Prostate gland (tissue), 2 donors: ENCODE measurements at regions not wholly inside any gene's neighbourhood (a gene's known extent, or its start where the extent isn't known, plus 50 kb on each side); places are given as distances from the start of the nearest gene placed in this dataset.

ENCODE experiments used
- DNase-seq: peaks from one replicate; pipeline ENCODE4 v3.0.0-alpha.2; 2019; ENCODE audit warnings: low spot score
- H3K27ac ChIP-seq, 2 donors: fragments of 200-600 bp; sonication (generic); 2 replicates each; pipeline ENCODE4 v1.5.1; 2017 to 2019
- H3K27me3 ChIP-seq: fragments of 200-600 bp; sonication (generic); replicated peaks from 2 replicates; pipeline ENCODE4 v1.5.1; 2019; ENCODE audit not compliant: insufficient read depth
- H3K36me3 ChIP-seq, 2 donors: fragments of 200-600 bp; sonication (generic); 1 replicate in 1 of 2; 2 replicates in 1 of 2; pipeline versions ENCODE4 v1.5.1 to v1.8.1; 2017 to 2019
- H3K4me1 ChIP-seq: fragments of 200-600 bp; sonication (generic); replicated peaks from 2 replicates; pipeline ENCODE4 v1.5.1; 2019
- H3K4me3 ChIP-seq, 2 donors: fragments of 200-600 bp; sonication (generic); 2 replicates each; pipeline ENCODE4 v1.5.1; 2017 to 2019
- H3K9me3 ChIP-seq: fragments of 200-600 bp; sonication (generic); 2 replicates; pipeline ENCODE4 v1.5.1; 2017
- POLR2A ChIP-seq: fragments of 450-650 bp; IDR thresholded peaks from one replicate; pipeline ENCODE4 v1.6.1; 2016; ENCODE audit warnings: antibody characterized with exemption, mild to moderate bottlenecking
- POLR2AphosphoS5 ChIP-seq: sonication (generic); formaldehyde crosslinking; IDR thresholded peaks from one replicate; pipeline ENCODE4 v1.6.1; 2017; ENCODE audit warnings: antibody characterized with exemption
- WGBS: methylation state at CpG from one replicate; pipeline ENCODE4 v1.1.5; 2018; 5-methylcytosine and 5-hydroxymethylcytosine counted together
- intact Hi-C: fragments of 100-400 bp; cut with DNase I; formaldehyde crosslinking; loops from one replicate; pipeline ENCODE4 v1.14.2; 2022
- TF ChIP-seq, protein P1 (sequence below), 4 experiments: fragments of 200-600 bp in 2 of 4; fragments of 450-650 bp in 2 of 4; sonication (generic) in 2 of 4; IDR thresholded peaks; 1 replicate in 3 of 4; 2 replicates in 1 of 4; pipeline ENCODE4 v1.5.1; 2016 to 2019; ENCODE audit warnings: antibody characterized with exemption in 4 of 4, mild to moderate bottlenecking in 2 of 4, moderate library complexity in 2 of 4

DNA sequence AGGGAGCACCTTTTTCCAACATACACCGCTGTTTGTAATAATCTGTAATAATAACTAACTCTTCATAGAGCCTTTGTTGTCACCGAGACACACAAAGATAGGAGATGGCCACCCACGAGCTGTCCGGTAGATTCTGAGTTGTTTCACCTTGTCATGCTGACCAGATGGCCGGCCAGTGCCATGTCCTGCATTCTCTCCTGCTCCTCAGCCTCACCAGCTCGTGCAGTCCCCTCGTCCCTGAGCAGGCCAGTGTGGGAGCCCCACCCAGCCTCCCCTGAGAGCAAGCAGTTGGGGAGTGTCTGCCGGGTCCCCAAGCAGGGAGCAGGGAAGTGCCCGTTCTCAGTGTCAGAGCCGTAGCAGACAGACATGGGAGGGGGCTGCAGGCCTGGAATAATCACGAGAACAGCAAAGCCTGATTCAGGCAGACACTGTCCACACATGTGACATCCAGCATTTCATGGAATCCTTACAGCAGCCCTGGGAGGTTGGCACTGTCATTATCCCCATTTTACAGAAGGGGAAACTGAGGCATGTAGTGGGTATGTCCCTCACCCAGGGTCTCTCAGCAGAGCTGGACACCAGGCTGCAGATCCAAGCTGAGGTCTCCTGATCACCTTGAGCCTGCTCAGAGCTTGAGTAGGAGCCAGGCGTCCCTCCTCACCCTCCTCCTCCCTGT is 178.5 kb upstream of the CIBAR2 start:
- TF ChIP-seq POLR2A: no peak
- Histone ChIP-seq H3K9me3 (no peaks in the 10 kb centered on the region), H3K4me1 (no peaks in the 10 kb centered on the region), H3K4me3 (no peak overlapping the region), H3K27me3 (no peaks in the 10 kb centered on the region), H3K27ac (no peak overlapping the region), H3K36me3 (no peaks in the 10 kb centered on the region)
- intact Hi-C loops: no loop called here
- WGBS: 87% methylated on average over 12 of the region's 12 CpGs
- DNase-seq: no peak

DNA sequence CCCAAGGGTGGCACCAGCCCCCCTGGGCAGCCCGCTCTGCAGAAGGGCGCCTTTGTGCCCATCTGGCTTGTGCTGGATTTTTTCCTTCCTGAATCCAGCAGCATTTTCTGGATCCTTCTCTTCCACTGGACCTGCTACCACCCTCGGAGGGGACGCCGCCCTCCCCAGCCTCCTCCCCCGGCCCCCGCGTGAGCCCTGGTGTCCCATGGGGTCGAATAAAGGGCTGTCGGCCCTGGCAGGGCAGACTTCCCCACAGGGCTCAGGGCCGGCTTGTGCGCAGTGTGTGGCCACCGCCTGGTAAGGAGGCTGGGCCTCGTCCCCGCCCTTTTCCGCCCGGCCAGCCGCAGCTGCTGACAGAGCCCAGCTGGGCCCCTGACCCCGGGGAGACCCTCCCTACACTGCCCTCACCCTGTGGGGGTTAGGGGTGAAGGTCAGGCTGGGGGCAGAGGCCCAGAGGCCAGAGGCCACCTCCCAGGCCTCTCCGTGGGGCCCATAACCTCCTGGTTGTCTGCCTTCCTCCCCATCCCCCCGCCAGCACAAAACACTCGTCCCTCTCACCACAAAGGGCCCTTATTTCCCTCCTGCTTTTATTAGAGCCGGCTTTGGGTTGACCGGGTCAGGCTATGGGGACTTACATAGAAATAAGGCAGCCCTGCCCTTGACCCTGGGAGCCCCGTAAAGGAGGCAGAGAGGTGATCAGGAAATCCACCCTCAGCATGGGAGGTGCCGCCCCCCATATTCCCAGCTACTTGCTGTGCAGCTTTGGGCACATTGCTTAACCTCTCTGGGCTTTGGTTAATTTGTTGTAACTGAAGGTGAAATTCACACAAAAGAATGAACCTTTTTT is 179.3 kb upstream of the CIBAR2 start:
- Histone ChIP-seq H3K27me3 (no peaks in the 10 kb centered on the region), H3K9me3 (no peaks in the 10 kb centered on the region), H3K4me1 (no peaks in the 10 kb centered on the region), H3K4me3 (no peak overlapping the region), H3K36me3 (no peaks in the 10 kb centered on the region), H3K27ac (no peak overlapping the region)
- intact Hi-C loops: no loop called here
- no peak for DNase-seq
- TF ChIP-seq POLR2A (no peak), POLR2AphosphoS5 (no peak)
- TF ChIP-seq, protein P1, sequence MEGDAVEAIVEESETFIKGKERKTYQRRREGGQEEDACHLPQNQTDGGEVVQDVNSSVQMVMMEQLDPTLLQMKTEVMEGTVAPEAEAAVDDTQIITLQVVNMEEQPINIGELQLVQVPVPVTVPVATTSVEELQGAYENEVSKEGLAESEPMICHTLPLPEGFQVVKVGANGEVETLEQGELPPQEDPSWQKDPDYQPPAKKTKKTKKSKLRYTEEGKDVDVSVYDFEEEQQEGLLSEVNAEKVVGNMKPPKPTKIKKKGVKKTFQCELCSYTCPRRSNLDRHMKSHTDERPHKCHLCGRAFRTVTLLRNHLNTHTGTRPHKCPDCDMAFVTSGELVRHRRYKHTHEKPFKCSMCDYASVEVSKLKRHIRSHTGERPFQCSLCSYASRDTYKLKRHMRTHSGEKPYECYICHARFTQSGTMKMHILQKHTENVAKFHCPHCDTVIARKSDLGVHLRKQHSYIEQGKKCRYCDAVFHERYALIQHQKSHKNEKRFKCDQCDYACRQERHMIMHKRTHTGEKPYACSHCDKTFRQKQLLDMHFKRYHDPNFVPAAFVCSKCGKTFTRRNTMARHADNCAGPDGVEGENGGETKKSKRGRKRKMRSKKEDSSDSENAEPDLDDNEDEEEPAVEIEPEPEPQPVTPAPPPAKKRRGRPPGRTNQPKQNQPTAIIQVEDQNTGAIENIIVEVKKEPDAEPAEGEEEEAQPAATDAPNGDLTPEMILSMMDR (IDR thresholded peaks at IDR 0.05): no peak
- 80% methylated on average over 24 of the region's 26 CpGs for WGBS

DNA sequence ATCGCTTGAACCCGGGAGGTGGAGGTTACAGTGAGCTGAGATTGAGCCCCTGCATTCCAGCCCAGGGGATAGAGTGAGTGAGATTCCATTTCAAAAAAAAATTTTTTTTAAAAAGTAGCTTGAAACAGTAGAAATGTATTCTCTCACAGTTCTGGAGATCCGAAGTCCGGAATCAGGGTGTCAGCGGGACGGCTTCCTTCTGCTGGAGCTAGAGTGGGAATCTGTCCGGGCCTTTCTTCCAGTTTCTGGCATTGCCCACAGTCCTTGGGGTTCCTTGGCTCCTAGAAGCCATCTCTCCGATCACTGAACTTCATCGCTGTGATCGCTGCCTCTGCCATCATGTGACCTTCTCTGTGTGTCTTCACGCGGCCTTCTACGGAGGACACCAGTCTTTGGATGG is 181.2 kb upstream of the CIBAR2 start:
- WGBS: 93% methylated on average over 13 of the region's 13 CpGs
- TF ChIP-seq POLR2AphosphoS5 (no peak), POLR2A (no peak)
- TF ChIP-seq, protein P1 (IDR thresholded peaks at IDR 0.05): no peak
- H3K4me3 ChIP-seq: no peak overlapping the region
- no peak for DNase-seq
- H3K4me1 ChIP-seq: no peaks in the 10 kb centered on the region
- intact Hi-C loops: no loop called here
- H3K27ac ChIP-seq: no peak overlapping the region
- no peaks in the 10 kb centered on the region for H3K36me3 ChIP-seq
- no peaks in the 10 kb centered on the region for H3K9me3 ChIP-seq
- H3K27me3 ChIP-seq: no peaks in the 10 kb centered on the region

DNA sequence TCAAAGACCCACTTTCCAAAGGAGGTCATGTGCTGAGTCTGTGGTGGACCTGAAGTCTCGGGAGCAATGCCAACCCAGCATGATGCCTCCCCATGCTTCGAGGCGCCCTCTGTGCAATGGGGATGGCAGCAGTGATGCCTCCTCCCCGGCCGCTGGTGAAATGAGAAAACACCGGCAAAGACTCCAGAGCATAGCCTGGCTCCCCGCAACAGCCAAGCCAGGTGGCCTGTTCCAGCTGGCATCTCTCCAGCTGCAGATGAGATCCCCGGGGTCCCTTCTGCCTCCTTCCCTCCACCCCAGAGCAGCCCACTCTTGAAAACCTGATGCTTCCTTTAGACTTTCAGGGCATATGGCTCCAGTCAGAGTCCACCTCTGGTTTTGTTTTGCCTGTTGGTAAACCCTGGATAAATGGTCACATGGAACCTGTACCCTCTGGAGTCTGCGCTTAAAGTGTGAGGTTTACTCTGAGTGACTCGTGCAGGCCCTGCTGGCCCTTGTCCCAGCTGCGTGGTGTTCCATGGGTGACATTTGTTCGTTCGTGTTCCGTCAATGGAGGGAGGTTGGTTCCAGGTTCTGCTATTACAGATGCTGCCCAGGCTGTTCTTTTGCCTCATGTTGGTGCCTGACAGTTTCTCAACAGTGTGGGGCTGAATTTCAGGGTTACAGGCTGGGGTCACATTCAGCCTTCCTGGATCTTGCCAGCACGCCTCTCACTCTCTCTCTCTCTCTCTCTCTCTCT is 181.8 kb upstream of the CIBAR2 start:
- intact Hi-C loops: no loop called here
- H3K27me3 ChIP-seq: no peaks in the 10 kb centered on the region
- H3K4me3 ChIP-seq: no peak overlapping the region
- TF ChIP-seq POLR2AphosphoS5 (no peak), POLR2A (no peak)
- TF ChIP-seq, protein P1 (IDR thresholded peaks at IDR 0.05): no peak
- H3K4me1 ChIP-seq: no peaks in the 10 kb centered on the region
- 62% methylated on average over 15 of the region's 15 CpGs for WGBS
- H3K27ac ChIP-seq: no peak overlapping the region
- no peaks in the 10 kb centered on the region for H3K36me3 ChIP-seq
- H3K9me3 ChIP-seq: no peaks in the 10 kb centered on the region
- no peak for DNase-seq

DNA sequence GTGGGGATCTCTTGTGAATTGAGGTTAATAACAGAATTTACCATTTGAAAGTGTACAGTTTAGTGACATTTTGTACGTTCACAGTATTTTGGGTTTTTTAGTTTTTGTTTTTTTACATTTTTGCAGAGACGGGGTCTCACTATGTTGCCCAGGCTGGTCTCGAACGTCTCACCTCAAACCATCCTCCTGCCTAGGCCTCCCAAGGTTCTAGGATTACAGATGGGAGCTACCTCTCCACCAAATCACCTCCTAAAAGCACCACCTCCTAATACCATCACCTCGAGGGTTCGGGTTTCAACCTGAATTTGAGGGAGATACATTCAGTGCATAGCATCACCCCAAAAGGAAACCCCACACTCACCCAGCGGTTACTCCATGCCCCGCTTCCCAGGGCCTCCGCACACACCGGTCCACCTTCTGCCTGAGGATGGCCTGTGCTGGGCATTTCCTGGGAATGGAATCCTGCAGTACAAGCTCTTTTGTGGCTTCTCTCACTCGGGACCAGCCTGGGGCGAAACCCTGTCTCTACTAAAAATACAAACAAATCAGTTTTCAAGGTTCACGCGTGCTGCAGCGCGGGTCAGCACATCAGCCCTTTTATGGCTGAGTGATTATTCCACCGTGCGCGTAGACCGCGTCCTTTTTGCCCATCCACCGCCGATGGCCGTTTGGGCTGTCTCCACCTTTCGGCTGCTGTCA is 182.7 kb upstream of the CIBAR2 start:
- no peaks in the 10 kb centered on the region for H3K27me3 ChIP-seq
- H3K27ac ChIP-seq: no peak overlapping the region
- intact Hi-C loops: no loop called here
- TF ChIP-seq, protein P1 (IDR thresholded peaks at IDR 0.05): no peak
- no peak for TF ChIP-seq POLR2A
- no peak for TF ChIP-seq POLR2AphosphoS5
- H3K36me3 ChIP-seq: no peaks in the 10 kb centered on the region
- no peak overlapping the region for H3K4me3 ChIP-seq
- no peaks in the 10 kb centered on the region for H3K4me1 ChIP-seq
- DNase-seq: no peak
- WGBS: 91% methylated on average over 25 of the region's 25 CpGs
- H3K9me3 ChIP-seq: no peaks in the 10 kb centered on the region
